Activated naive CD8-positive, alpha-beta T cell treated with anti-CD3 and anti-CD28 coated beads, Interleukin-2, amount 50 U/mL, for 24 hours (primary cell): ENCODE measurements at regions not wholly inside any gene's neighbourhood (a gene's known extent, or its start where the extent isn't known, plus 50 kb on each side); places are given as distances from the start of the nearest gene placed in this dataset.
"Not testable (repeated sequence)": the region's sequence is repeated elsewhere in the genome, so short reads cannot be mapped to it uniquely, and the experiment has no call there.

Experiments
- ATAC-seq: fragments of 150-1000 bp; cut with Tn5 transposase; one replicate; pipeline ENCODE4 v1.10.0; 2021
- DNase-seq: peaks from one replicate; pipeline ENCODE4 v3.0.0; 2021
- H3K27ac Mint-ChIP-seq: one replicate; pipeline ENCODE4 v1.8.0; 2021; ENCODE audit warnings: mild to moderate bottlenecking, mixed read lengths
- H3K27me3 Mint-ChIP-seq: one replicate; pipeline ENCODE4 v1.8.0; 2021; ENCODE audit warnings: mixed read lengths
- H3K36me3 Mint-ChIP-seq: one replicate; pipeline ENCODE4 v1.8.0; 2021; ENCODE audit warnings: low read depth, mixed read lengths
- H3K4me1 Mint-ChIP-seq: one replicate; pipeline ENCODE4 v1.8.0; 2021; ENCODE audit warnings: mixed read lengths
- H3K4me3 Mint-ChIP-seq: one replicate; pipeline ENCODE4 v1.8.0; 2021; ENCODE audit warnings: mild to moderate bottlenecking, moderate library complexity, mixed read lengths
- H3K9me3 Mint-ChIP-seq: one replicate; pipeline ENCODE4 v1.8.0; 2021; ENCODE audit warnings: mixed read lengths

DNA sequence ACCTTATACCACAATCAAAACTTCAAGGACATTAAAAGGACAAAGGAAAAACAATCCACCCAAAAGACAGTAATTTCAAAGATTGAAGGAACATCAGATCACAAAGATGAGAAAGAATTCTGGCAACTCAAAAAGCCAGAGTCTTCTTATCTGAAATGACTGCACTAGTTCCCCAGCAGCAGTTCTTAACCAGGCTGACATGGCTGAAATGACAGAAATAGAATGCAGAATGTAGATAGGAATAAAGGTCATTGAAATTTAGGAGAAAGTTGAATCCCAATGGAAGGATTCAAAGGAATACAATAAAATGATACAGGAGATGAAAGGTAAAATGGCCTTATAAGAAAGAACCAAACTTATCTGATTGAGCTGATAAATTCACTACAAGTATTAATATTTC is 231.4 kb downstream of the CD109 start:
- H3K4me3 Mint-ChIP-seq: no peak overlapping the region
- no peak overlapping the region for H3K27ac Mint-ChIP-seq
- ATAC-seq (no peak), DNase-seq (no peak)
- H3K36me3 Mint-ChIP-seq: no peaks in the 10 kb centered on the region
- peaks cover 16% of the 10 kb centered on the region for H3K9me3 Mint-ChIP-seq
- no peaks in the 10 kb centered on the region for H3K27me3 Mint-ChIP-seq
- H3K4me1 Mint-ChIP-seq: no peaks in the 10 kb centered on the region

DNA sequence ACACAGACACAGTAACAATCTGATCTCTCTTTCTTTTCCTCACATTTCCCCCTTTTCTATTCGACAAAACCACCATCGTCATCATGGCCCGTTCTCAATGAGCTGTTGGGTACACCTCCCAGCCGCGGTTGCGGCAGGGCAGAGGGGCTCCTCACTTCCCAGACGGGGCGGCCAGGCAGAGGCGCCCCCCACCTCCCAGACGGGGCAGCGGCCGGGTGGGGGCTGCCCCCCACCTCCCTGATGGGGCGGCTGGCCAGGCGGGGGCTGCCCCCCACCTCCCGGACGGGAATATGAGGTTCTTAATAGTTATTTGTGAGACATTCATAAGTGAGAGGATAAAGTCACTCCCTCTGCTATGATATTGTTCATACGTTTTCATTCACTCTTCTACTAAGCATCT is 229.7 kb downstream of the CD109 start:
- not testable (repeated sequence) for H3K27ac Mint-ChIP-seq, H3K27me3 Mint-ChIP-seq, ATAC-seq, H3K4me1 Mint-ChIP-seq, H3K36me3 Mint-ChIP-seq, H3K4me3 Mint-ChIP-seq, DNase-seq
- peaks cover 13% of the 10 kb centered on the region for H3K9me3 Mint-ChIP-seq

DNA sequence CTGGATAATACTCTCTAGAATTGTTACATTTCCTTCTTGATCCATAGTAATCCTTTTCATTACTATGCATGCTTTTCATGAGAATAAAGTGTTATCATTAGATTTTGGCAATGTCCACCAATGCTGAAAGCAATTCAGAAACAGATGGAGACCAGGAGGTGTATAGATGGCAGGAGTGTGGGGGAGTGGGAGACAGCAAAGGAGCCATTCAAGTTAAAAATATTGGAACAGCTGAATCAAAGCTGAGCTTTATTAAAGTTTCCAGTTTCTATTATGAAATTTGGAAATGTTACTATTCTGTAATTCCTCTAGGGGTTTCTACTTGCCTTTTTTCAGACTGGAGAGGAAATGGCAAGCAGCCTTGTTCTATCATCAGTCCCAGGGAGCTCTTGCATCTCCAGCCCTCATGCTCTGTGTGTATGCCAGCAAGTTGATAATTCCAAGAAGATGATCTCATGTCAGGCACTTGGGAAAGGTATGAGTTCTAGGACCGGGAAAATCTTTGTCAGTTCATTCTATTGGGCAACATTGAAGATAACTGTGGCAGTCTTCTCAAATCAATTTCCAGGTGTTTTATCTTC is 228.0 kb downstream of the CD109 start:
- no peaks in the 10 kb centered on the region for H3K36me3 Mint-ChIP-seq

DNA sequence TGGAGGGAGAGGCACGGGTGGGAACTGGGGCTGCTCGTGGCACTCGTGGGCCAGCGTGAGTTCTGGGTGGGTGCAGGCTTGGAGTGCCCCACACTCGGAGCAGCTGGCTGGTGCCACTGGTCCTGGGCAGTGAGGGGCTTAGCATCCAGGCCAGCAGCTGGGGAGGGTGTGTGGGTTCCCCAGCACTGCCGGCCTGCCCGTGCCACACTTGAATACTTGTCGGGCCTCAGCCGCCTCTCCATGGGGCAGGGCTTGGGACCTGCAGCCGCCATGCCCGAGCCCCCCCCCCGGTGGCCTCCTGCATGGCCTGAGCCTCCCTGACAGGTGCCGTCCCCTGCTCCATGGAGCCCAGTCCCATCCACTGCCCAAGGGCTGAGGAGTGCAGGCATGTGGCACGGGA is 207.2 kb downstream of the CD109 start:
- DNase-seq: no peak
- H3K9me3 Mint-ChIP-seq: peaks cover 10% of the 10 kb centered on the region
- peaks cover 2% of the 10 kb centered on the region for H3K27me3 Mint-ChIP-seq
- H3K36me3 Mint-ChIP-seq: no peaks in the 10 kb centered on the region
- no peak for ATAC-seq
- no peak overlapping the region for H3K27ac Mint-ChIP-seq
- no peak overlapping the region for H3K4me3 Mint-ChIP-seq
- H3K4me1 Mint-ChIP-seq: no peaks in the 10 kb centered on the region

More for the DNA sequence above, 228.0 kb downstream of the CD109 start:
- H3K27me3 Mint-ChIP-seq: no peaks in the 10 kb centered on the region
- no peaks in the 10 kb centered on the region for H3K4me1 Mint-ChIP-seq
- H3K9me3 Mint-ChIP-seq: peaks cover 12% of the 10 kb centered on the region
- ATAC-seq (no peak), DNase-seq (no peak)
- no peak overlapping the region for H3K4me3 Mint-ChIP-seq
- no peak overlapping the region for H3K27ac Mint-ChIP-seq

DNA sequence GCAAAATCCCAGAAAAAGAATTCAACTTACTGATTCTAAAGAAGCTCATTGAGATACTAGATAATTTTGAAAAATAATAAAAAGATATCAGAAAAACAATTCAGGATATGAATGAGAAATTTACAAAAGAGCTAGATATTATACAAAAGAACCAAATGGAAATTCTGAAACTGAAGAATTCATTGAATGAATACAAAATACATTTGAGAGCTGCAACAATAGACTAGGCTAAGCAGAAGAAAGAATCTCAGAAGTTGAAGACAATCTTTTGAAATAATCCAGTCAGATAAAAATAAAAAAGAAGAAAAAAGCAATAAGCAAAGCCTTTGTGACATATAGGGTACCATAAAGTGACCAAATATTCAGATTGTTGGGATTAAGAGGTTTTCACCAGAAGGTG is 206.0 kb downstream of the CD109 start:
- Mint-ChIP-seq H3K27me3 (peaks cover 2% of the 10 kb centered on the region), H3K27ac (no peak overlapping the region), H3K36me3 (no peaks in the 10 kb centered on the region), H3K4me1 (no peaks in the 10 kb centered on the region), H3K9me3 (peaks cover 10% of the 10 kb centered on the region), H3K4me3 (no peak overlapping the region)
- no peak for DNase-seq
- ATAC-seq: no peak

DNA sequence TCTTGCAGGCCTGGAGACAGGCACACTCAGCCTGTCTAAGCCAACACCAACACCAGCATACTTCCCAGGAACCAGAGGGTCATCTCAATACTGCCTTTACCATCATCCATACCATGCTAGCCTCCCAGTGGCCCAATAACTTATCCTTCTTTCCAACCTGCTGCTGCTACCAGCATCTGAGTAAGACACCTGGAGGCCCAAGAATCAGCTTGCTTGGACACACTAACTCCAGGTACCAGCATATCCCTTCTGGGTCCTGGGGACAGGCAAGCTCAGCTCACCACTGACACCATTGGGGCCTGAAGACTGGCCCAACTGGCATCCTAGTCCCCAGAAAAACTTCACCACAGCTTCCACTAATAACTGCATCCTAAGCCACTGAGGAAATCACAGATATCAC is 205.3 kb downstream of the CD109 start:
- Mint-ChIP-seq H3K27me3 (peaks cover 2% of the 10 kb centered on the region), H3K4me1 (no peaks in the 10 kb centered on the region), H3K27ac (no peak overlapping the region), H3K36me3 (no peaks in the 10 kb centered on the region), H3K9me3 (peaks cover 10% of the 10 kb centered on the region), H3K4me3 (no peak overlapping the region)
- ATAC-seq: no peak
- no peak for DNase-seq

DNA sequence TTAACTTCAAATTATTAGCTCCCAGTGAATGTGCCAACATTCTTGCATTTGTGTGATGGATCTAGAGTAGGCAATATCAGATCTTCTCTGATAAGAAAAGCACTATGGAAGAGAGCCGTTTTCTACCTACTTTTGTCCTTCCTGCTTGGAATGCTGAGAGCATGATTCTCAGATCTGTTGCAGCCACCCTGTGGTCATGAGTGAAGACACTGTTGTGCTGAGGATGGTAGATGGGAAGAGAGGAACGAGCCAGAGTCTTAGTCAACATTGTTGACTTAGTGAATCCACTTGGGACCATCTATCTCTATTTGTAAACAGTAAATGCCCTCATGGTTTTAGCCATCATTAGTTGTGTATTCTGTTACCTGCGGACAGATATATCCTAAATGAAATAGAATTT is 202.6 kb downstream of the CD109 start:
- Mint-ChIP-seq H3K36me3 (no peaks in the 10 kb centered on the region), H3K9me3 (peaks cover 10% of the 10 kb centered on the region), H3K4me1 (no peaks in the 10 kb centered on the region), H3K4me3 (no peak overlapping the region), H3K27me3 (peaks cover 2% of the 10 kb centered on the region), H3K27ac (no peak overlapping the region)
- ATAC-seq: no peak
- no peak for DNase-seq

DNA sequence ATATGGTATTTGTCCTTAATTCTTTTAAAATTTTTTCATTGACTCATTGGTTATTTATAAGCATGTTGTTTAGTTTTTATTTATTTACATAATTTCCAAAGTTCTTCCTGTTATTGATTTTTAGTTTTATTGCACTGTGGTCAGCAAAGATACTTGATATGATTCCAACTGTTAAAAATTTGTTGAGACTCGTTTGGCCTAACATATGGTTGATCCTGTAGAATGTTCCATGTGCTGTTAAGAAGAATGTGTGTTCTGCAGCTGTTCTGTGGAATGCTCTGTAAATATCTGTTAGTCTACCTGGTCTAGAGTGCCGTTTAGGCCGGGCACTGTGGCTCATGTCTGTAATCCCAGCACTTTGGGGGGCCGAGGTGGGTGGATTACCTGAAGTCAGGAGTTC is 197.7 kb downstream of the CD109 start:
- ATAC-seq (no peak), DNase-seq (no peak)
- Mint-ChIP-seq H3K4me1 (no peaks in the 10 kb centered on the region), H3K9me3 (no peaks in the 10 kb centered on the region), H3K27ac (no peak overlapping the region), H3K4me3 (no peak overlapping the region), H3K36me3 (no peaks in the 10 kb centered on the region), H3K27me3 (no peaks in the 10 kb centered on the region)

DNA sequence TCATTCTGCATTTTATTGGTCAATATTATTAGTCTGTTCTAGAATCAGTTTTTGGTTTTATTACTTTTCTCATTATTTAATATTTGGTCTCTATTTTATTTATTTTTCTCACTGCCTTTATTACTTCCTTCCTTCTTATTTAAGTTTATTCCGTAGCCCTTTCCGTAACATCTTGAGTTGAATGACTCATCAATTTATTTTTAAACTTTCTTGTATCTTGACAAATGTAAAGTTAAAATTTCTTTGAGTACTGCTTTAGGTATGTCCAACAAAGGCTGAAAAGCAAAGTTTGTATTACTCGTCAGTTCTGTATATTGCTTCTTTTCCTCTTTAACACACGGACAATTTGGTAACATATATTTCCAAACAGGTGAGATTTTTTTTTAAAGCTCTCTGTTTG is 192.0 kb downstream of the CD109 start:
- Mint-ChIP-seq H3K27me3 (no peaks in the 10 kb centered on the region), H3K27ac (no peak overlapping the region), H3K4me1 (no peaks in the 10 kb centered on the region), H3K4me3 (no peak overlapping the region), H3K36me3 (no peaks in the 10 kb centered on the region), H3K9me3 (no peaks in the 10 kb centered on the region)
- ATAC-seq: no peak
- DNase-seq: no peak

DNA sequence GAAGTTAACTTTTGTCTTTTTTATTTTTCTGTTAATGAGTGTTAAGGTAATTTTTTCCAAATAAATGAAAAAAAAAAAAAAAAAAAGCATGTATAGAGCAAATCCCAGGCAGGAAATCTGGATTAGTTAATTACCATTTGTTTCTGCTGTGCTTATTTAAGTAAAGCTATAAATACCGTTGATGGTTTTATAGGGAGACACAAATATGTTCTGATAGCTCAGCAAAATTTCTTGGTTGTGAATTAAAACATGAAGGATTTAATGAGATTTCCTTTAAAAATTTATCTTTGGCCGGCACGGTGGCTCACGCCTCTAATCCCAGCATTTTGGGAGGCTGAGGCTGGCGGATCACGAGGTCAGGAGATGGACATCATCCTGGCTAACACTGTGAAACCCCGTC is 189.4 kb downstream of the CD109 start:
- Mint-ChIP-seq H3K9me3 (no peaks in the 10 kb centered on the region), H3K27me3 (no peaks in the 10 kb centered on the region), H3K27ac (no peak overlapping the region), H3K4me3 (no peak overlapping the region), H3K4me1 (no peaks in the 10 kb centered on the region), H3K36me3 (no peaks in the 10 kb centered on the region)
- DNase-seq (no peak), ATAC-seq (no peak)

DNA sequence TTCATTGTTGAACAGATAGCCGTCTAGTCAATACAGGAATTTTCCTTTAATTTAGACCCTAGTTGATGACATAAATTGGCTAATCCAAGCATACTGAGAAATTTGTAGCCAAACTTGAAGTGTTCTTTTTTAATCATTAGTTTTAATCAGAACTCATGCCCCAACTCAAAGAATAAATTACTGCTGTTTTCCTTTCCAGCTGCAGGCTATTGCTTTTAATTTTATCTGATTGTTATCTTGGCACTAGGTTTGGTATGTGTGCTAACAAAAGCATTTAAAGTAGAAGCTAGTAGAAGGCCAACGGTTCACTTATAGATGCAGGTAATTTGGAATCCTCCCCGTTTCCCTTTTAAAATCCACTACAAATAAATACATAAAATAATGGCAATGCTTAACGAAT is 188.5 kb downstream of the CD109 start:
- Mint-ChIP-seq H3K27ac (no peak overlapping the region), H3K36me3 (no peaks in the 10 kb centered on the region), H3K4me3 (no peak overlapping the region), H3K27me3 (no peaks in the 10 kb centered on the region), H3K9me3 (no peaks in the 10 kb centered on the region), H3K4me1 (no peaks in the 10 kb centered on the region)
- no peak for ATAC-seq
- DNase-seq: no peak

DNA sequence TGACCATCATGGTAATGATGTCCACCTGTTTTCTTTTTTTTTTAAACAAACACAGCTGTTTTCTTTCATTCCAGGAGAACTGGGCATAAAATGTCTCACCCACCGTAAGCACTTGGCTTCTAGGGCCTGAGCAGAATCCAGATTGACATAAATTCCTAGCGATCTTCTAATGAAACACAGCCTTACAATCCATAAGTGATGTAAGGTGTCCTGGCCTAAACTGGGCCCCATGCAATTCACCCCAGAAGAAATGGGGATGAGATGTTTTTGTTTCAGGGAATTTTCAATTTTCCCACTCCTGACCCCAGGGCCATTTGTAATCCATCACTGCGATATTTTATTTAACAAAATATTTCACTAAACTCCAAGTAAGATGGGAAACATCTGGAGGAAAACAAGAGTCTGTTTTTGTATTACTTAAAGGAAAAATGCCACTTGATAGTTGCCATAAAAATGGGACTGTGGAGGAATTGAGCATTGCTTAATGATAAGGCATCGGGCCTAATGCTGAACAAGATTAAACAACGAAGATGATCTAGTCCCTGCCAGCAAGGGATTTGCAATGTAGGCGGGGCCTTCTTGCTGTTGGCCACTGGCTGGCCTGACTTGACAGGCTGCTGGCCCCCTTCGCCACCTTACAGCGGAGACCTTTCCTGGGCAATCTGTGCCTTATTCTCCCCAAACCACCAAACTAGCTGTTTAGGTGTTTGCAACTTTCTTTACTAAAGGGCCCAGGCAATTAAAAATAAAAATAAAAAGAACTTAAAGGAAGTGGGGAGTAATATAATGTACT is 183.7 kb downstream of the CD109 start:
- DNase-seq (no peak), ATAC-seq (no peak)
- Mint-ChIP-seq H3K36me3 (no peaks in the 10 kb centered on the region), H3K27ac (no peak overlapping the region), H3K27me3 (no peaks in the 10 kb centered on the region), H3K4me1 (no peaks in the 10 kb centered on the region), H3K4me3 (no peak overlapping the region), H3K9me3 (no peaks in the 10 kb centered on the region)

DNA sequence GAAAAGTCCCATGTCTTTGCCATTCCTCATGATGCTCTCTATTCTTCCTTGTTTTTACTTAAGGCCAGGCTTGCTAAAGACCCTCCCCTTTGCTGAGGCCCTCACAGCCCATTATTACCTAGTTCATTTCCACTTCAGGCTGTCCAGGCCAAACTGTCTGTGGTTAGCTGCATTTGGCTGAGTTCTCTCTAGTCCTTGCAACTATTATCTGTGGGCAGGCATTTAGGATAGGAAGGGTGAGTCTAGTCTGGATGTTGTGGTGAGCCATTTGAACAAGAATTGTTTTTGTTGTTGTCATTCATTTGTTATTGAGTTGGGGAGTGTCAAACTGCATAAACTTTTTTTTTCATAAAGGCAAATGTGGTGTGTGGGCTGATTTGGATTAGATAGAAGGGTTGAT is 182.4 kb downstream of the CD109 start:
- no peak for ATAC-seq
- H3K27ac Mint-ChIP-seq: no peak overlapping the region
- H3K9me3 Mint-ChIP-seq: no peaks in the 10 kb centered on the region
- DNase-seq: no peak
- no peaks in the 10 kb centered on the region for H3K4me1 Mint-ChIP-seq
- no peaks in the 10 kb centered on the region for H3K36me3 Mint-ChIP-seq
- H3K27me3 Mint-ChIP-seq: no peaks in the 10 kb centered on the region
- H3K4me3 Mint-ChIP-seq: no peak overlapping the region
